ENCODE measurements at regions not wholly inside any gene's neighbourhood (a gene's known extent, or its start where the extent isn't known, plus 50 kb on each side); places are given as distances from the start of the nearest gene placed in this dataset.

- no peak for DNase-seq
Measured at GRCh38 chr2:196399722-196400691, 228.6 kb upstream of the STK17B start.

DNA sequence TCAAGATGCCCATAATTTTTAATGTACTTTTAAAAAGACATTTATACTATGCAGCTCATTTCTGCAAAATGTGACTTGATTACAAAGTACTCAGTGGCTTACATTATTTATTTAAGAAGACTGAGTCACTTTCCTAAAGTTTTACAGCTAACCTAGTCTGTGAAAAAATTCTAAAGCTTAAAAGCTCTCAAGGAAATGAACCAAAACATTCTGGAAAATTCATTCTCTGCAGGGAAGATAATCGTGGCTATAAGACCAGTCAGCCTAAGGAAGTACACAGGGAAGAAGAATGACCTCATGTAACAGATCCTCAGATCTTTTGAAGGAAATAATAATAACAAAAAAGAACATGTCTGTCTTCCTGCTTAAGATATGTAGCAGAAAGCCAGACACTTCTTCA is 232.1 kb upstream of the STK17B start:
- DNase-seq: no peak

GRCh38 chr2:196404276-196404675 is 232.9 kb upstream of the STK17B start:
- DNase-seq: no peak

- DNase-seq: no peak
Measured at GRCh38 chr2:196407675-196408264, 231.7 kb upstream of the CCDC150 start.

- no peak for DNase-seq
Measured at GRCh38 chr2:196409376-196409775, 230.1 kb upstream of the CCDC150 start.

GRCh38 chr2:196410008-196410407 is 229.5 kb upstream of the CCDC150 start:
- DNase-seq: no peak

GRCh38 chr2:196413821-196414274 is 225.7 kb upstream of the CCDC150 start:
- no peak for DNase-seq

GRCh38 chr2:196415384-196415783 is 224.1 kb upstream of the CCDC150 start:
- no peak for DNase-seq

GRCh38 chr2:196420143-196420542 is 219.4 kb upstream of the CCDC150 start:
- no peak for DNase-seq

GRCh38 chr2:196421880-196422279 is 217.6 kb upstream of the CCDC150 start:
- no peak for DNase-seq

GRCh38 chr2:196422361-196422760 is 217.2 kb upstream of the CCDC150 start:
- DNase-seq: no peak

- no peak for DNase-seq
Measured at GRCh38 chr2:196426122-196426521, 213.4 kb upstream of the CCDC150 start.

DNA sequence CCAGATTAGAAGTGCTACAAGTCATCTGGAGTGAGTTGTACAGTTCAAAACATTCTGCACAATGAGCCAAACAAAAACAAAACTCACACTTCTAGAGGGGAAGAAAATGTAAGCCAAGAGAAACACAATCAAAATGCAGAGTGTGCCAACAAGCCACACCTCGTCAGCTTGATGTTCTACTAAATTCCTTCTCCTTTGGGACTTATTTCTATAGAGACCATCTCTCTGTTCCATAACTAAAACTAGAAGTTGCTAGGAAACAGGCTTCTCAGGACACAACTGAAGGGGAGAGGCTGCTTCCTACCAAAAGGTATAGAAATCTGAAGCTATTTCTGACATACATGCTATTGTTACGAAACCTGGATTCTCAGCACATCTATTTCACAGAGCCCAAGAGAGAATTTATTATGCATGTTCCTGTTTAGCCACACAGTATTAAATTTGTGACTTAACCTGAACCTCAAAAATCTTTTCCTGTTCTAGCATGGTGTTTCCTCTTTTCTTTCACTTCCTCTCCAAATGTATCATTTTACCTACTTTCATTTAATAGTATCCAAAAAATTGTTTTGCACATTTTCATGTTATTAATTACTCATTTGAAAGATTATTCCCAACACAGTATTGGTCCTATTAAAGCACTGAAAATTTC is 211.4 kb upstream of the CCDC150 start:
- DNase-seq: no peak

DNA sequence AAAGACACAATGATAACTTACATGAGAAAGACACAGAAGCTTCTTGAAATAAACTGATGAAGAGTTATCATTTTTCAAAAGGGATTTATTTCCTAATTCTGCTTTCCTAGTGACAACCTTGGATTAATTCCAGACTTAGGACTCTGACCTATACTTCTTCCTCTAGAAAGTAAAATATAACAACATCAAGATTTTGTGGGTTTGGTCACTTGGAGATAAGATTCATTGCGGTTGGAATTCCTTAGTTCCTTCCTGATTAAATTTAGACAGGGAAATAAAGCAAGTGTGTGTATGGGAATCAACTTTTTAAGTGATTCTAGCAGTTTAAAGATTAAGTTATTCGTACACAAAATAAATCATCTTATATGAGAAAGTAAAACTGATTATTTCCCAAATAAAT is 208.4 kb upstream of the CCDC150 start:
- no peak for DNase-seq

DNA sequence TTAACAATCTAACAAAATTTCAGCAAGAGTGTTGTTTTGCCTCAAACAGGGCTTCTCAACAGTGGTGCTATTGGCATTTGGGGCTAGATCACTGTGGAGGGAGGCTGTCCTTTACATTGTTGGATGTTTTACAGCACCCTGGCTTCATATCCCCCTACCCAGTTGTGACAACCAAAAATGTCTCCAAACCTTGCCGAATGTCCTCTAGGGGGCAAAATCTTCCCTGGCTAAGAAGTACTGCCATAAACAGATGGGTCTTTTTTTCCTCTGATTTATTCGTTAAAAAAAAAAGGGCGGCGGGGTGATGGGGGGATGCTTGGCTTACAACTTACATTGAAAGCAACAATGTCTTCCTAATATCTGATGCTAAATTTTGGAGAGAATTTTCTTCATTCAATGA is 207.6 kb upstream of the CCDC150 start:
- no peak for DNase-seq

GRCh38 chr2:196433116-196433515 is 206.4 kb upstream of the CCDC150 start:
- no peak for DNase-seq

DNA sequence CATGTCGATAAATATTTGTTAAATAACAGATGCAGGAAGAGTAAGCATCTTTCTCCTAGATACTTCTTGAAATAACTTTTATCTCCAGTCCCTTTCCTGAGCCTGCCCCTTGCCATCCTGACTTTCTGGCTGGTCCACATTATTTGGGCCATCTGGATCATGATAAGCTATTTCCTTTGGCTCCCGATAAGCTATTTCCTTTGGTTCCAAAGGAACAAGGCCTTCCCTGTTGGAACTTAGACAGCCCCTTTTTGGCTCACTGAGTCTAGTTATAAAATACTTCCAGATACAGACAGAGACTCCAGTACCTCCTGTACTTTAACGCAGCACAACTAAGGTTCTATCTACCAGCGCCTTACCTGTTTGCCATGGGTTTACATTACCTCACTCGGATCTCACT is 205.3 kb upstream of the CCDC150 start:
- no peak for DNase-seq

- DNase-seq: no peak
Measured at GRCh38 chr2:196435189-196435588, 204.3 kb upstream of the CCDC150 start.

GRCh38 chr2:196437626-196438025 is 201.9 kb upstream of the CCDC150 start:
- DNase-seq: no peak

- no peak for DNase-seq
Measured at GRCh38 chr2:196439760-196440159, 199.8 kb upstream of the CCDC150 start.

DNA sequence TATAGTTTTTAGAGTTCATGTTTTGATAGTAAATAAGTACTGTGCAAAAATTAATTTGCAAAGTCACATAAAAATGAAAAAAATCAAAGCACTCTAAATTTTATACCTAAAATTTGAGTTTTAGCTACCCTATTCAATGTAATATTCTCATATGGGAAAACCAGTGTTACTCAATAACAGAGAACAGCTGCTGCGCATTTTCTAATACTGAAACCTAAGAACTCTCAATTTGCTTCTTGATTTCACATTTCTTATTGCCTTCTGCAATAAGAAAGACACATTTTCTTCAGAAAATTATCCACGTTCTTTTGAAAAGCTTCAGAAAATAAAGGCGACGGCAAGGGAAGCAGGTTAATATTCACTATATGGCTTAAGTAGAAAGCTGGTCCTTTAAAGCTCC is 199.1 kb upstream of the CCDC150 start:
- no peak for DNase-seq

DNA sequence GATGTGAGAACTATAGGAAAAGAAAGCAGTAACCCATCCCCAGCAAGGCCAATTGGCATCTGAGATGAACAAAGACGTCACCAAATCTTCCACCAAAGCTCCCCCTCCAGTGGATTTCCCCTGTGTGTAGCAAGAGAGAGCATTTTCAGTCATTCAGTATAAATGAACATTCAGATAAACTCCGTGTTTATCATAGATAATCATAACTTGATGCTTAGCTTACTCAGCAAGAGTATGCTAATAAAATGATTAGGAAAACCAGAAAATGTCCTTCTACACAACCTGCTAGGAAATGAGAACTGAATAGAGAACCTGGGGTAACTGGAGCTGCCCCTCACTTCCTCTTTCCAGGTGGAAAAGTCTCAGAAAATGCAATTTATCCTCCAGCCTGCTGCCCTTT is 198.0 kb upstream of the CCDC150 start:
- no peak for DNase-seq

DNA sequence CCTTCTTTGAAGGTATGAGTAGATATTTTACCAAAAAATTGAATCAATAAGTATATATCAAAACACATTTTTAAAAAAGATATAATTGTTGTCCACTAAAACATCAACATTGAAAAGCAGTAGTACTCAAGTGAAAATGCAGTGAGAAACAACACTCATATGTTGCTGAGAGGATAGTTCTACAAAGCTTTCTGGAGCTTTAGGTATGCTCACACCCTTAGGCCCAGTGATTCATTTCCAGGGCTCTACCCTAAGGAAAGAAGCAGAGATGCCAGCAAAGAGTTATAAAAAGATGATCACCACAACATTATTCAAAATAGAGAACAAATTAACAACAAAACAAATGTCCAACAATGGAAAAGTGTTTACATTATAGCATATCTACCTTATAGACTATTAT is 197.3 kb upstream of the CCDC150 start:
- DNase-seq: no peak

GRCh38 chr2:196444442-196444841 is 195.1 kb upstream of the CCDC150 start:
- no peak for DNase-seq

Measured in NCI-H526 treated with DMSO at 0.1 percent for 48 hours (cell line).